ENCODE measurements at regions not wholly inside any gene's neighbourhood (a gene's known extent, or its start where the extent isn't known, plus 50 kb on each side); places are given as distances from the start of the nearest gene placed in this dataset.

DNA sequence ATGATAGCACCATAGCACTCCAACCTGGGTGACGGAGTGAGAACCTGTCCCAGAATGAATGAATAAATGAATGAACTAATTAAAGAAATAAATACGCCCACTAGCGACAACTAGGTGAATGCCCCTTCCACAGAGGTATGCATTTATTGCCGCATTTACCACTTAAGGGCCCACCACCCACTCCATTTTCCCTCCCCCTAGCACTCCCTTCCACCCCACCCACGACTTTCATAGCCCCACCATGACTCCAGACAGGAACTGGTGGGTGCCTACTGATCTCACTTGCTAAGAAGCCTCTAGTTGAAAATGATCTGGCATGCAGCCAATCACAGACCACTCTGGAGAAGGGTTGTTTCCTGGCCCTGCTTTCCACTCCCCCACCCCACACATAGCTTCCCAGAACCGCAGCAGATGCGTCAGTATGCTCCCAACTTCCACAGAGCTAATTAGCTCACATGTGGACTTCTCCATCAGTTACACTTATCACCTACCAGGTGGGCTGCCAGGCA lies 167.6 kb downstream of the WT1 start:
- H3K4me3 ChIP-seq (ENCODE audit: low read depth, low read length) = no peak overlapping the region
- no peak overlapping the region for H3K9ac ChIP-seq (ENCODE audit: low read depth, low read length)
- peaks cover 4% of the 10 kb centered on the region; the same call in 1 of the 2 replicates for H3K4me1 ChIP-seq (ENCODE audit: control insufficient read depth, insufficient read depth, low read length)
- H3K27me3 ChIP-seq (ENCODE audit: control insufficient read depth, insufficient read depth, low read length) = no peaks in the 10 kb centered on the region
- no peak overlapping the region for H3K27ac ChIP-seq (ENCODE audit: low read depth, low read length)
- H3K9me3 ChIP-seq (ENCODE audit: control insufficient read depth, insufficient read depth, low read length) = no peaks in the 10 kb centered on the region
- H3K36me3 ChIP-seq (ENCODE audit: control insufficient read depth, insufficient read depth, low read length) = no peaks in the 10 kb centered on the region

DNA sequence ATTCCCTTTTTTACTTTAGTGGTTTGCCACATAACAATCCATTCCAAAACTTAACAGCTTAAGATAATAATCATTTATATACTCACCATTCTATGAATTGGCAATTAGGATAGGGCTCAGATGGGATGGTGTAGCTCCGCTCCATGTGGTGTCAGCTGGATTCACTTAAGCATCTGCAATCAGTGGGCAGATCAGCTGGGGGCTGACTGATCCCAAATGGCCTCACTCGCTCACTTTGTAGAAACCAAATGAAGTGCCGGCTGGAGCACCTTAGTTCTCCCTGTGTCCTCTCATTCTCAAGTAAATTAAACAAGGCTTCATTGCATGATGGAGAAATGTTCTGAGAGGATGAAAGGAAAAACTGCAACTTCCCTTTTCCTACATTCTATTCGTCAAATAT lies 161.4 kb downstream of the WT1 start:
- no peaks in the 10 kb centered on the region for H3K4me1 ChIP-seq (ENCODE audit: control insufficient read depth, insufficient read depth, low read length)
- H3K9ac ChIP-seq (ENCODE audit: low read depth, low read length) = no peak overlapping the region

DNA sequence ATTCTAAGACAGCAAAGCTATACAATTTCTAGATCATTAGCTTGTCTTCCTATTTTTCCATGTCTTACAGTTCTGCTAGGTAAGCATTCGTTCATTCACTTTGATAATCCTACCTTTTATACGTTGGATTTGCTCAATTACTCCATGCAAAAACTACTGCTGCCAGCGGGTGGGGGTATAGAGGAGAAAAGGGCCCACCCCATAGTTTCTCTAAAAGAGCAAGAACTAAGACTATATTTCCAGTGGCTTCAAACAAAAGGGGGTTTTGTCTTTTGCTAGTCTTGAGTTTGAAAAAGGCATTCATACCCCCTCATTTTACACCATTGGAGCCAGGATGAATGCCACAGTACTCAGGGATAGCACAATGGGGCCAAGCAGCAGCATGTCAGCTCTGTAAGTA lies 155.7 kb downstream of the WT1 start:
- Histone ChIP-seq H3K4me3 (ENCODE audit: low read depth, low read length) (no peak overlapping the region), H3K27ac (ENCODE audit: low read depth, low read length) (no peak overlapping the region), H3K4me1 (ENCODE audit: control insufficient read depth, insufficient read depth, low read length) (no peaks in the 10 kb centered on the region), H3K9ac (ENCODE audit: low read depth, low read length) (no peak overlapping the region), H3K27me3 (ENCODE audit: control insufficient read depth, insufficient read depth, low read length) (no peaks in the 10 kb centered on the region), H3K36me3 (ENCODE audit: control insufficient read depth, insufficient read depth, low read length) (no peaks in the 10 kb centered on the region), H3K9me3 (ENCODE audit: control insufficient read depth, insufficient read depth, low read length) (no peaks in the 10 kb centered on the region)

More for the DNA sequence above, 161.4 kb downstream of the WT1 start:
- no peak overlapping the region for H3K27ac ChIP-seq (ENCODE audit: low read depth, low read length)
- no peak overlapping the region for H3K4me3 ChIP-seq (ENCODE audit: low read depth, low read length)
- H3K36me3 ChIP-seq (ENCODE audit: control insufficient read depth, insufficient read depth, low read length) = no peaks in the 10 kb centered on the region
- H3K27me3 ChIP-seq (ENCODE audit: control insufficient read depth, insufficient read depth, low read length) = no peaks in the 10 kb centered on the region
- no peaks in the 10 kb centered on the region for H3K9me3 ChIP-seq (ENCODE audit: control insufficient read depth, insufficient read depth, low read length)

DNA sequence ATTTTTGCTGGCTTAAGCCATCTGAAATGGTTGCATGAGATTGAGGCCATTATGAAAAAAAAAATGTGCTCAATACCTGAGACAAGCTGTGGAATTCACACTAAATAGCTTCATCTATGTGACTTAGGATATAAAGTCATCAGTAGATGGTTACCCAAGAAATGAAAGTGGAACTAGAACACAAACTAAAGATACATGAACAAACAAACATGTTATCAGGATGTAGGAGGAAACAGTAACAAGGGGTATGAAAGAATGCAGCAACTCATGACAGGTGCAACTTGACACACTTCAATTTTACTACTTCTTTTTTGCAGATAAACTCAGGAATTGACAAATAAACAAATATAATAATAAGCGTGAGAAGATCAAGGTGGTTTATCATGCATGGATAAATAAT lies 155.0 kb downstream of the WT1 start:
- no peaks in the 10 kb centered on the region for H3K4me1 ChIP-seq (ENCODE audit: control insufficient read depth, insufficient read depth, low read length)
- no peak overlapping the region for H3K9ac ChIP-seq (ENCODE audit: low read depth, low read length)
- no peaks in the 10 kb centered on the region for H3K9me3 ChIP-seq (ENCODE audit: control insufficient read depth, insufficient read depth, low read length)
- H3K4me3 ChIP-seq (ENCODE audit: low read depth, low read length) = no peak overlapping the region
- no peaks in the 10 kb centered on the region for H3K27me3 ChIP-seq (ENCODE audit: control insufficient read depth, insufficient read depth, low read length)
- H3K36me3 ChIP-seq (ENCODE audit: control insufficient read depth, insufficient read depth, low read length) = no peaks in the 10 kb centered on the region
- H3K27ac ChIP-seq (ENCODE audit: low read depth, low read length) = no peak overlapping the region

DNA sequence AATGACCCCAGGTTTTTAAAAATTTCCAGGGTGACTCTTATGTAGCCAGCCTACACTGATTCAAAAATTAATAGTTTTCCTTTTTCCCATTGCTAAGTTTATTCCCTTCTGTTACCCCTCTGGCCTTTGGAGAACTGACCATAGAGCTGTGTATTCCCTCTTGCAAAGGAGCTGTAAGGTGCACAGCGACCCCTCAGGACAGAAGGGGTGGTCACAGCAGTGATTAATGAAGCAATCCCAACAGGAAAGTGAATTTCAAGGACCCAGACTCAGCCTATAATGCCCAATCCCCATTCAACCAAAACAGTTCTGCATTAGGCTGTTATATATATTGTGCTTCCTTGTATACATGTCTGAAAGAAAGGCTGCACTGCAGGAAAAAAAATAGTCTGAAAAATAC lies 147.1 kb downstream of the WT1 start:
- H3K36me3 ChIP-seq (ENCODE audit: control insufficient read depth, insufficient read depth, low read length) = no peaks in the 10 kb centered on the region
- no peaks in the 10 kb centered on the region for H3K27me3 ChIP-seq (ENCODE audit: control insufficient read depth, insufficient read depth, low read length)
- no peak overlapping the region for H3K27ac ChIP-seq (ENCODE audit: low read depth, low read length)
- H3K4me3 ChIP-seq (ENCODE audit: low read depth, low read length) = no peak overlapping the region
- no peaks in the 10 kb centered on the region for H3K4me1 ChIP-seq (ENCODE audit: control insufficient read depth, insufficient read depth, low read length)
- no peaks in the 10 kb centered on the region for H3K9me3 ChIP-seq (ENCODE audit: control insufficient read depth, insufficient read depth, low read length)
- no peak overlapping the region for H3K9ac ChIP-seq (ENCODE audit: low read depth, low read length)

DNA sequence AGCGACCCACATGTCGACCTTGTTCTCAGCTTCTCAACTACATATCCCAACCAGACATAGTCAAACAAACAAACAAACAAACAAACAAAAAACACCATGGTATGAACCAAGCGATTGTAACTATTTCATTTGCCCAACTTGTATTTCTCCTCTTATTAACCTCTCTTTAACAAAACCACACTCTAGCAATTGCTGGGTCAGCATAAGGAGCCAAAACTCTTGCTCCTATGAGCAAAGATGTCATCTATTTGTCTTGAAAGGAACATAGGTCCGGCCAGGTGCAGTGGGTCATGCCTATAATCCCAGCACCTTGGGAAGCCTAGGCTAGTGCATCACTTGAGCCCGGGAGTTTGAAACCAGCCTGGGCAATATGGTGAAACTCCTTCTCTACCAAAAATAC lies 145.6 kb downstream of the WT1 start:
- Histone ChIP-seq H3K36me3 (ENCODE audit: control insufficient read depth, insufficient read depth, low read length) (no peaks in the 10 kb centered on the region), H3K27me3 (ENCODE audit: control insufficient read depth, insufficient read depth, low read length) (no peaks in the 10 kb centered on the region)

DNA sequence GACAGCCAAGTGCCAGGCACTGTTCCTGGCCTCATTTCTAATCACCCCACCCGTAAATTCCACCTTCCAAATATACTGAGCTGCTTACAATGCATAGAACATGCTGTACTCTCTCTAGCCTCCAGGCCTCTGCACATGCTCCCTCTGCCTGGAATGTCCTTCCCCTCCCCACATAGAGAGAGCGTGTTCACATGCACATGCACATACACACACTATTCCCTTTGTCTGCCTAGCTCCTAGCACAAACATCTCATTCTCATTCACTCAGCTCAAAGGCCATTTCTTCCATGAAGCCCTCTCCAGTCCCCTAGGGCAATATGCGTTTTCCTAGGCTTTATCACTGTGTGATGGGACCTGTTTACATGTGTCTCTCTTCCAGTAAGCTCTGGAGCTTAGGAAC lies 144.6 kb downstream of the WT1 start:
- H3K27me3 ChIP-seq (ENCODE audit: control insufficient read depth, insufficient read depth, low read length) = no peaks in the 10 kb centered on the region
- H3K4me3 ChIP-seq (ENCODE audit: low read depth, low read length) = no peak overlapping the region
- H3K9ac ChIP-seq (ENCODE audit: low read depth, low read length) = no peak overlapping the region
- H3K36me3 ChIP-seq (ENCODE audit: control insufficient read depth, insufficient read depth, low read length) = no peaks in the 10 kb centered on the region
- H3K4me1 ChIP-seq (ENCODE audit: control insufficient read depth, insufficient read depth, low read length) = no peaks in the 10 kb centered on the region
- no peak overlapping the region for H3K27ac ChIP-seq (ENCODE audit: low read depth, low read length)
- no peaks in the 10 kb centered on the region; the same call in 1 of the 2 replicates for H3K9me3 ChIP-seq (ENCODE audit: control insufficient read depth, insufficient read depth, low read length)

More for the DNA sequence above, 145.6 kb downstream of the WT1 start:
- Histone ChIP-seq H3K9ac (ENCODE audit: low read depth, low read length) (no peak overlapping the region), H3K4me3 (ENCODE audit: low read depth, low read length) (no peak overlapping the region), H3K9me3 (ENCODE audit: control insufficient read depth, insufficient read depth, low read length) (no peaks in the 10 kb centered on the region; the same call in 1 of the 2 replicates), H3K4me1 (ENCODE audit: control insufficient read depth, insufficient read depth, low read length) (no peaks in the 10 kb centered on the region), H3K27ac (ENCODE audit: low read depth, low read length) (no peak overlapping the region)

DNA sequence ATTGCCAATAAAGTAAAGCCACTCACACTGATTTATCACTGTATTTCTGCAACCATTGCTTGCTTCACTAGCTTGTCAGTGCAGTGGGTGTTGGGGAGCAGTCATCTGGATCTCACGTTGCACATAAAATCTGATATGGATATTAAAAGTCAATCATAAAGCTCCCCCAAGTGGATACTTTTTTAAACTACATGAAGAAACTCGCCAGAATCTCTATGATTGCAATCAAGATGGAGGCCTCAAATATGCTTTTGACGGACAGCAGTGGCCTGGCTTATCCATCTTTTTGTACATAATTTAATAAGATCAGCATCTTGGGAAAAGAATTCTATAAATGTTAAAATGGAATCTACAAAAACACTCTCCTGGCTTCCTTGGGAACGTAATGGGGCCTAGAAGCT lies 137.7 kb downstream of the WT1 start:
- H3K36me3 ChIP-seq (ENCODE audit: control insufficient read depth, insufficient read depth, low read length) = no peaks in the 10 kb centered on the region
- H3K9ac ChIP-seq (ENCODE audit: low read depth, low read length) = no peak overlapping the region
- no peak overlapping the region for H3K27ac ChIP-seq (ENCODE audit: low read depth, low read length)

DNA sequence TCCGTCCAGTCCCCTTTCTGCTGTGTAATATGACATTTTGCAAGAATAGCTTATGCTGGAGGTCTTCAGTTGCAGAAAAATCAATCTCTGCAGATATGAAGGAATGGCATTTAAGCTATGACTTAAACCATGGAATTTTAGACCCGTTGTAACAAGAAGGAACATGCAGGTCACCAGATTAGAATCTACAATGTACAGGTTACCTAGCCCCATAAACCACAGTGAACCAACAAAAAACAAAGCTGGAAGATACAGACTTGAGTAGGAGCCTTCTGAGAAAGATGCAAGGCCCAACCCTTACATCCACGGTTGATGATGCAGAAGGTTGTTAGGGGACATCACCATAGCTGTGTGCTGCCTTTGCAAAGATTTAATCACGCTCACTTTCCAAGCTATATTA lies 132.5 kb downstream of the WT1 start:
- Histone ChIP-seq H3K9me3 (ENCODE audit: control insufficient read depth, insufficient read depth, low read length) (no peaks in the 10 kb centered on the region), H3K27ac (ENCODE audit: low read depth, low read length) (no peak overlapping the region), H3K27me3 (ENCODE audit: control insufficient read depth, insufficient read depth, low read length) (no peaks in the 10 kb centered on the region), H3K9ac (ENCODE audit: low read depth, low read length) (no peak overlapping the region), H3K4me1 (ENCODE audit: control insufficient read depth, insufficient read depth, low read length) (no peaks in the 10 kb centered on the region), H3K4me3 (ENCODE audit: low read depth, low read length) (no peak overlapping the region), H3K36me3 (ENCODE audit: control insufficient read depth, insufficient read depth, low read length) (no peaks in the 10 kb centered on the region)

More for the DNA sequence above, 137.7 kb downstream of the WT1 start:
- Histone ChIP-seq H3K9me3 (ENCODE audit: control insufficient read depth, insufficient read depth, low read length) (no peaks in the 10 kb centered on the region; the same call in 1 of the 2 replicates), H3K4me1 (ENCODE audit: control insufficient read depth, insufficient read depth, low read length) (no peaks in the 10 kb centered on the region), H3K27me3 (ENCODE audit: control insufficient read depth, insufficient read depth, low read length) (no peaks in the 10 kb centered on the region), H3K4me3 (ENCODE audit: low read depth, low read length) (no peak overlapping the region)

DNA sequence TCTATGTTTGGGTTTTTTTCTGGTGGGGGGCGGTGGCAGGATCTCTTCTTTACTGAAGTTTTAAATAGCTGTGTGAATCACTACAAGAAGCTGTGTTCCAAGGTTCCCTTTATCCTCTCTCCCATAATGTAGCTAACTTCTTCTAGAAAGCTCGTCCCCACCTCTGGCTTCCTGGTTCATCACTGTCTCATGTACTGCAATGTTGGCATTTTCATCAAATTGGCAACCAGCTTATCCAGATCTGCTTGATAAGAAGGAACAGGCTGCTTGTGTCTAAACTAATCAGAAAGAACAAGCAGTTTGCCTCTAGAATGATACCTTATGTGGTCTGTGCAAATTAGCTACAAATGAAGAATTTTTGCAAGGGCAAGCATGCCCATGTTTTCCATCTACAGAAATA lies 130.8 kb downstream of the WT1 start:
- H3K4me1 ChIP-seq (ENCODE audit: control insufficient read depth, insufficient read depth, low read length) = no peaks in the 10 kb centered on the region
- no peaks in the 10 kb centered on the region for H3K36me3 ChIP-seq (ENCODE audit: control insufficient read depth, insufficient read depth, low read length)
- no peak overlapping the region for H3K4me3 ChIP-seq (ENCODE audit: low read depth, low read length)
- no peaks in the 10 kb centered on the region for H3K9me3 ChIP-seq (ENCODE audit: control insufficient read depth, insufficient read depth, low read length)
- no peaks in the 10 kb centered on the region for H3K27me3 ChIP-seq (ENCODE audit: control insufficient read depth, insufficient read depth, low read length)
- no peak overlapping the region for H3K9ac ChIP-seq (ENCODE audit: low read depth, low read length)
- H3K27ac ChIP-seq (ENCODE audit: low read depth, low read length) = no peak overlapping the region

DNA sequence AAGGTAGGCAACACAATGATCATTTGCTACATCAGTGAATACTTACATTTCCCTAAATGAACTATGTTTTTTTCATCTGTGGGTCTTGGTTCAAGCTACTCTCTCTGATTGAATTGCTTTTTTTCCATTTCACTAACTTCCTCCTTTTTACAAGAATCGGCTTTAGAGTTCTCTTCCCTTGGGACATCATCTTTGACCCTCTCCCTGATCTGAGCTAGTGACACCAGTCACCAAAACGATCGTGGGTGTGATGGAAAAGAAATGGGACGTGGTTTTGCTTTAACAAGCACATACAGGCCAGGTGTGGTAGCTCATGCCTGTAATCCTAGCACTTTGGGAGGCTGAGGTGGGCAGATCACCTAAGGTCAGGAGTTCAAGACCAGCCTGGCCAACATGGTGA lies 129.9 kb downstream of the WT1 start:
- H3K27ac ChIP-seq (ENCODE audit: low read depth, low read length) = no peak overlapping the region
- no peak overlapping the region for H3K9ac ChIP-seq (ENCODE audit: low read depth, low read length)

DNA sequence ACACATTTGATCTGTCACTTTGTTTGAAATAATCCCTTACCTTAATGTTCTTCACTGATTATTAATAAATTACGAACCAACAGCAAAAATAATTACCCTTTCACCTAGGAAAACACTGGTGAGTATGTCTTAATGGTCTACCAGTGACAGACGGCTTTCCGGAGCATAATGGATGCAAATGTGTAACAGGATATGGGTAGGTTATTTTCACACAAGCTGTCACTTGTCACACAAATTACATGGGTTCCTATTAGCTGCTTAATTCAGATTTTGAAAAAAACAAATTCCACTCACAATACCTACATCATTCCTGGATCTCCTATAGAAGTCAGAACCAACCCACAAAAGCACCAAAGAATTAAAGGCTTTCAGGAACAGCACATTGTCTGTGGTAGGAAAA lies 127.9 kb downstream of the WT1 start:
- no peak overlapping the region for H3K27ac ChIP-seq (ENCODE audit: low read depth, low read length)
- H3K9ac ChIP-seq (ENCODE audit: low read depth, low read length) = no peak overlapping the region
- H3K27me3 ChIP-seq (ENCODE audit: control insufficient read depth, insufficient read depth, low read length) = no peaks in the 10 kb centered on the region
- no peaks in the 10 kb centered on the region for H3K9me3 ChIP-seq (ENCODE audit: control insufficient read depth, insufficient read depth, low read length)
- H3K4me3 ChIP-seq (ENCODE audit: low read depth, low read length) = no peak overlapping the region
- no peaks in the 10 kb centered on the region for H3K4me1 ChIP-seq (ENCODE audit: control insufficient read depth, insufficient read depth, low read length)
- no peaks in the 10 kb centered on the region for H3K36me3 ChIP-seq (ENCODE audit: control insufficient read depth, insufficient read depth, low read length)

More for the DNA sequence above, 129.9 kb downstream of the WT1 start:
- no peaks in the 10 kb centered on the region for H3K9me3 ChIP-seq (ENCODE audit: control insufficient read depth, insufficient read depth, low read length)
- no peaks in the 10 kb centered on the region for H3K36me3 ChIP-seq (ENCODE audit: control insufficient read depth, insufficient read depth, low read length)
- H3K27me3 ChIP-seq (ENCODE audit: control insufficient read depth, insufficient read depth, low read length) = no peaks in the 10 kb centered on the region
- no peaks in the 10 kb centered on the region for H3K4me1 ChIP-seq (ENCODE audit: control insufficient read depth, insufficient read depth, low read length)
- no peak overlapping the region for H3K4me3 ChIP-seq (ENCODE audit: low read depth, low read length)
